ENCODE measurements at regions not wholly inside any gene's neighbourhood (a gene's known extent, or its start where the extent isn't known, plus 50 kb on each side); places are given as distances from the start of the nearest gene placed in this dataset.

- peaks cover 12% of the 10 kb centered on the region for H3K27me3 ChIP-seq (ENCODE audit: control insufficient read depth, insufficient read depth, low read length)
- no peaks in the 10 kb centered on the region for H3K36me3 ChIP-seq (ENCODE audit: insufficient read depth, low read length)
- no peak overlapping the region for H3K4me2 ChIP-seq (ENCODE audit: low read length)
- no peak overlapping the region for H3K4me3 ChIP-seq (ENCODE audit: low read length)
- no peaks in the 10 kb centered on the region for H3K9me3 ChIP-seq (replicated peaks; ENCODE audit: low read length)
- no peak overlapping the region for H3K9ac ChIP-seq (ENCODE audit: low read depth, low read length)
- no peaks in the 10 kb centered on the region for H3K4me1 ChIP-seq (ENCODE audit: control insufficient read depth, insufficient read depth, low read length)
Observed at GRCh38 chr17:59511726-59512125, 53.7 kb upstream of the DHX40 start.

- no peak overlapping the region for H3K9ac ChIP-seq (ENCODE audit: low read depth, low read length)
- no peaks in the 10 kb centered on the region for H3K4me1 ChIP-seq (ENCODE audit: control insufficient read depth, insufficient read depth, low read length)
- H3K36me3 ChIP-seq (ENCODE audit: insufficient read depth, low read length) = no peaks in the 10 kb centered on the region
- H3K9me3 ChIP-seq (replicated peaks; ENCODE audit: low read length) = no peaks in the 10 kb centered on the region
- no peak overlapping the region for H3K4me3 ChIP-seq (ENCODE audit: low read length)
- H3K27me3 ChIP-seq (ENCODE audit: control insufficient read depth, insufficient read depth, low read length) = peaks cover 7% of the 10 kb centered on the region
- H3K4me2 ChIP-seq (ENCODE audit: low read length) = no peak overlapping the region
Observed at GRCh38 chr17:59512844-59513385, 52.5 kb upstream of the DHX40 start.

- H3K4me3 ChIP-seq (ENCODE audit: low read length) = no peak overlapping the region
- no peaks in the 10 kb centered on the region for H3K9me3 ChIP-seq (replicated peaks; ENCODE audit: low read length)
- no peaks in the 10 kb centered on the region for H3K27me3 ChIP-seq (ENCODE audit: control insufficient read depth, insufficient read depth, low read length)
- H3K4me1 ChIP-seq (ENCODE audit: control insufficient read depth, insufficient read depth, low read length) = no peaks in the 10 kb centered on the region
- H3K4me2 ChIP-seq (ENCODE audit: low read length) = no peak overlapping the region
- no peaks in the 10 kb centered on the region for H3K36me3 ChIP-seq (ENCODE audit: insufficient read depth, low read length)
- no peak overlapping the region for H3K9ac ChIP-seq (ENCODE audit: low read depth, low read length)
Observed at GRCh38 chr17:59513934-59514841, 51.2 kb upstream of the DHX40 start.

Data from skeletal muscle satellite cell (primary cell).